Liver (tissue), 3 donors: ENCODE measurements at regions not wholly inside any gene's neighbourhood (a gene's known extent, or its start where the extent isn't known, plus 50 kb on each side); places are given as distances from the start of the nearest gene placed in this dataset.

ENCODE experiments used
- JUND ChIP-seq, 2 donors: IDR thresholded peaks; 2 replicates each; pipeline ENCODE4 v1.6.1; 2016; ENCODE audit warnings: antibody characterized with exemption in 2 of 2
- MAX ChIP-seq: IDR thresholded peaks from 2 replicates; pipeline ENCODE4 v1.6.1; 2016; ENCODE audit warnings: antibody characterized with exemption
- RAD21 ChIP-seq, 2 donors: IDR thresholded peaks; 2 replicates each; pipeline ENCODE4 v1.6.1; 2016; ENCODE audit warnings: antibody characterized with exemption in 2 of 2, mild to moderate bottlenecking in 2 of 2
- RXRA ChIP-seq, 2 donors: IDR thresholded peaks; 2 replicates each; pipeline ENCODE4 v1.6.1; 2017 to 2018; ENCODE audit warnings: antibody characterized with exemption in 2 of 2, mild to moderate bottlenecking in 1 of 2
- TAF1 ChIP-seq: conservative IDR thresholded peaks from 2 replicates; pipeline ENCODE4 v1.6.1; 2016; ENCODE audit warnings: antibody characterized with exemption, mild to moderate bottlenecking
- TF ChIP-seq, protein P1 (sequence below): IDR thresholded peaks from 2 replicates; pipeline ENCODE4 v1.6.1; 2016; ENCODE audit warnings: antibody characterized with exemption
- TF ChIP-seq, protein P2 (sequence below): fragments of 150-350 bp; IDR thresholded peaks from 2 replicates; pipeline ENCODE4 v1.5.1; 2017; ENCODE audit warnings: improper control_type of control experiment, low read depth, low read length; ENCODE audit not compliant: missing input control
- TF ChIP-seq, protein P3 (sequence below): IDR thresholded peaks from 2 replicates; pipeline ENCODE4 v1.6.1; 2016; ENCODE audit warnings: antibody characterized with exemption
- donor health status: healthy.
- donor health status: healthy.

DNA sequence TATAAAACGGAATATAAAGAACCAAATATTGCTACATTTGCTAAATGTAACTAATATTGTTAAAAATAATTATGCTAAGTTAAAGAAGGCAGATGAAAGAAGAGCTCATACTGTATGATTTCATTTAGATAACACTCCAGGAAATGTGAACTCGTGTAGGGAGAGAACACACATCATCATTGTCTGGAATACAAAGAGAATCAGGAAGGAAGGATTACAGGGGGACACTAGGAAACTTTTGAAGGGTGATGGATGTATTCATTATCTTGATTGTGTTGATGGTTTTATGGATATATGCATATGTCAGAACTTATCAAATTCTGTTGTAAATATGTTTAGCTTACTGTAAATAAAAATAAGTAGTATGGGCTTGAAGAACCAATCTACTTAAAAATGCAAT lies 104.1 kb upstream of the TRIB2 start:
- TF ChIP-seq MAX (no peak), JUND (IDR thresholded peaks at IDR 0.05) (no peak), TAF1 (no peak), RAD21 (IDR thresholded peaks at IDR 0.05) (no peak), RXRA (IDR thresholded peaks at IDR 0.05) (no peak)
- TF ChIP-seq, protein P1, sequence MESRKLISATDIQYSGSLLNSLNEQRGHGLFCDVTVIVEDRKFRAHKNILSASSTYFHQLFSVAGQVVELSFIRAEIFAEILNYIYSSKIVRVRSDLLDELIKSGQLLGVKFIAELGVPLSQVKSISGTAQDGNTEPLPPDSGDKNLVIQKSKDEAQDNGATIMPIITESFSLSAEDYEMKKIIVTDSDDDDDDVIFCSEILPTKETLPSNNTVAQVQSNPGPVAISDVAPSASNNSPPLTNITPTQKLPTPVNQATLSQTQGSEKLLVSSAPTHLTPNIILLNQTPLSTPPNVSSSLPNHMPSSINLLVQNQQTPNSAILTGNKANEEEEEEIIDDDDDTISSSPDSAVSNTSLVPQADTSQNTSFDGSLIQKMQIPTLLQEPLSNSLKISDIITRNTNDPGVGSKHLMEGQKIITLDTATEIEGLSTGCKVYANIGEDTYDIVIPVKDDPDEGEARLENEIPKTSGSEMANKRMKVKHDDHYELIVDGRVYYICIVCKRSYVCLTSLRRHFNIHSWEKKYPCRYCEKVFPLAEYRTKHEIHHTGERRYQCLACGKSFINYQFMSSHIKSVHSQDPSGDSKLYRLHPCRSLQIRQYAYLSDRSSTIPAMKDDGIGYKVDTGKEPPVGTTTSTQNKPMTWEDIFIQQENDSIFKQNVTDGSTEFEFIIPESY = no peak
- TF ChIP-seq, protein P2, sequence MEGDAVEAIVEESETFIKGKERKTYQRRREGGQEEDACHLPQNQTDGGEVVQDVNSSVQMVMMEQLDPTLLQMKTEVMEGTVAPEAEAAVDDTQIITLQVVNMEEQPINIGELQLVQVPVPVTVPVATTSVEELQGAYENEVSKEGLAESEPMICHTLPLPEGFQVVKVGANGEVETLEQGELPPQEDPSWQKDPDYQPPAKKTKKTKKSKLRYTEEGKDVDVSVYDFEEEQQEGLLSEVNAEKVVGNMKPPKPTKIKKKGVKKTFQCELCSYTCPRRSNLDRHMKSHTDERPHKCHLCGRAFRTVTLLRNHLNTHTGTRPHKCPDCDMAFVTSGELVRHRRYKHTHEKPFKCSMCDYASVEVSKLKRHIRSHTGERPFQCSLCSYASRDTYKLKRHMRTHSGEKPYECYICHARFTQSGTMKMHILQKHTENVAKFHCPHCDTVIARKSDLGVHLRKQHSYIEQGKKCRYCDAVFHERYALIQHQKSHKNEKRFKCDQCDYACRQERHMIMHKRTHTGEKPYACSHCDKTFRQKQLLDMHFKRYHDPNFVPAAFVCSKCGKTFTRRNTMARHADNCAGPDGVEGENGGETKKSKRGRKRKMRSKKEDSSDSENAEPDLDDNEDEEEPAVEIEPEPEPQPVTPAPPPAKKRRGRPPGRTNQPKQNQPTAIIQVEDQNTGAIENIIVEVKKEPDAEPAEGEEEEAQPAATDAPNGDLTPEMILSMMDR = no peak
- TF ChIP-seq, protein P3, sequence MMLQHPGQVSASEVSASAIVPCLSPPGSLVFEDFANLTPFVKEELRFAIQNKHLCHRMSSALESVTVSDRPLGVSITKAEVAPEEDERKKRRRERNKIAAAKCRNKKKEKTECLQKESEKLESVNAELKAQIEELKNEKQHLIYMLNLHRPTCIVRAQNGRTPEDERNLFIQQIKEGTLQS = no peak
